ENCODE measurements at regions not wholly inside any gene's neighbourhood (a gene's known extent, or its start where the extent isn't known, plus 50 kb on each side); places are given as distances from the start of the nearest gene placed in this dataset.

GRCh38 chr9:129291041-129291501 lies 113.0 kb upstream of the IER5L start:
- TF ChIP-seq, protein P1, sequence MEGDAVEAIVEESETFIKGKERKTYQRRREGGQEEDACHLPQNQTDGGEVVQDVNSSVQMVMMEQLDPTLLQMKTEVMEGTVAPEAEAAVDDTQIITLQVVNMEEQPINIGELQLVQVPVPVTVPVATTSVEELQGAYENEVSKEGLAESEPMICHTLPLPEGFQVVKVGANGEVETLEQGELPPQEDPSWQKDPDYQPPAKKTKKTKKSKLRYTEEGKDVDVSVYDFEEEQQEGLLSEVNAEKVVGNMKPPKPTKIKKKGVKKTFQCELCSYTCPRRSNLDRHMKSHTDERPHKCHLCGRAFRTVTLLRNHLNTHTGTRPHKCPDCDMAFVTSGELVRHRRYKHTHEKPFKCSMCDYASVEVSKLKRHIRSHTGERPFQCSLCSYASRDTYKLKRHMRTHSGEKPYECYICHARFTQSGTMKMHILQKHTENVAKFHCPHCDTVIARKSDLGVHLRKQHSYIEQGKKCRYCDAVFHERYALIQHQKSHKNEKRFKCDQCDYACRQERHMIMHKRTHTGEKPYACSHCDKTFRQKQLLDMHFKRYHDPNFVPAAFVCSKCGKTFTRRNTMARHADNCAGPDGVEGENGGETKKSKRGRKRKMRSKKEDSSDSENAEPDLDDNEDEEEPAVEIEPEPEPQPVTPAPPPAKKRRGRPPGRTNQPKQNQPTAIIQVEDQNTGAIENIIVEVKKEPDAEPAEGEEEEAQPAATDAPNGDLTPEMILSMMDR (IDR thresholded peaks at IDR 0.05; ENCODE audit: low read depth, low read length): no peak

GRCh38 chr9:129290606-129291005 lies 112.5 kb upstream of the IER5L start:
- no peak overlapping the region for H3K4me3 ChIP-seq (ENCODE audit: low read depth, low read length)
- TF ChIP-seq, protein P1 (IDR thresholded peaks at IDR 0.05; ENCODE audit: low read depth, low read length): no peak

More at GRCh38 chr9:129291041-129291501, 113.0 kb upstream of the IER5L start:
- no peak overlapping the region for H3K4me3 ChIP-seq (ENCODE audit: low read depth, low read length)

- no peak overlapping the region for H3K4me3 ChIP-seq (ENCODE audit: low read depth, low read length)
- TF ChIP-seq, protein P1 (IDR thresholded peaks at IDR 0.05; ENCODE audit: low read depth, low read length): no peak
Observed at GRCh38 chr9:129289883-129290282, 111.8 kb upstream of the IER5L start.

DNA sequence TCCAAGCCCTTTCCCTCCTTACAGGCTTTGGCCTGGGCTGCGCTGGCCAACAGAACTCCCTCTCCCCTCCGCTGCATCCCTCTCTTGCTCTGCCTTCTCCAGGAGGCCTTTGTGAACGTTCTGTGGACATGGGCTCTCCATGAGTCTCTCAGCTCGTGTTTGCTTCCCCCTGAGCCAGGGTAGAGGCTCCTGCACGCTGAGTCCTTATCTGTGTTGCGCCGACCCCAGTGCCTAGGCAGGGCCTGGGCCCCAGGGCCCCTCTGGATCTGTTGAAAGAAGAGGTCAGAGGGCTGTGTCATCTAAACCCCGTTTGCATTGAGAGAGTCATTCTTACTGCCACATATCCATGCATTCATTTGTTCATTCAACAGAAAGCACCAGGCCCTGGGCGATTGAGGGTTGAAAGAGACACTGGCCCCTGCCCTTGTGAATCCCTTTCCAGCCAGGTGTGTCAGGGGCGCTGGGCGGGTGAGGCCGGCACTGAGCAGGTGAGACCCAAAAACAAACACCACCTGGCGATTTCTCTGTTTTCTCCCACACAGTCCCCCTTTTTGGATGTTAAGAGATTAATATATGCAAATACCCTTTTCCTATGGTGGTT lies 111.2 kb upstream of the IER5L start:
- TF ChIP-seq, protein P1 (IDR thresholded peaks at IDR 0.05; ENCODE audit: low read depth, low read length): no peak
- no peak overlapping the region for H3K4me3 ChIP-seq (ENCODE audit: low read depth, low read length)

- H3K4me3 ChIP-seq (ENCODE audit: low read depth, low read length): no peak overlapping the region
- TF ChIP-seq, protein P1 (IDR thresholded peaks at IDR 0.05; ENCODE audit: low read depth, low read length): no peak
Observed at GRCh38 chr9:129287619-129288305, 109.7 kb upstream of the IER5L start.

GRCh38 chr9:129285979-129286772 lies 108.1 kb upstream of the IER5L start:
- TF ChIP-seq, protein P1 (IDR thresholded peaks at IDR 0.05; ENCODE audit: low read depth, low read length): no peak
- H3K4me3 ChIP-seq (ENCODE audit: low read depth, low read length): no peak overlapping the region

Data from WI38 (cell line).